ENCODE measurements at regions not wholly inside any gene's neighbourhood (a gene's known extent, or its start where the extent isn't known, plus 50 kb on each side); places are given as distances from the start of the nearest gene placed in this dataset.

- Histone ChIP-seq H3K4me1 (peaks cover 0 to 19% (median 4%) of the 10 kb centered on the region in 4 donors), H3K9me3 (no peaks in the 10 kb centered on the region), H3K27ac (no peak overlapping the region), H3K36me3 (no peaks in the 10 kb centered on the region), H3K27me3 (no peaks in the 10 kb centered on the region), H3K4me3 (no peak overlapping the region)
- intact Hi-C loops (cut with DNase I): no loop called here
- 66% methylated on average over 3 of the region's 3 CpGs for WGBS (ENCODE audit: insufficient coverage, low coverage, low lambda C conversion rate, missing lambda C conversion rate)
- no peak for TF ChIP-seq POLR2A (IDR thresholded peaks at IDR 0.05)
- TF ChIP-seq, protein P1, sequence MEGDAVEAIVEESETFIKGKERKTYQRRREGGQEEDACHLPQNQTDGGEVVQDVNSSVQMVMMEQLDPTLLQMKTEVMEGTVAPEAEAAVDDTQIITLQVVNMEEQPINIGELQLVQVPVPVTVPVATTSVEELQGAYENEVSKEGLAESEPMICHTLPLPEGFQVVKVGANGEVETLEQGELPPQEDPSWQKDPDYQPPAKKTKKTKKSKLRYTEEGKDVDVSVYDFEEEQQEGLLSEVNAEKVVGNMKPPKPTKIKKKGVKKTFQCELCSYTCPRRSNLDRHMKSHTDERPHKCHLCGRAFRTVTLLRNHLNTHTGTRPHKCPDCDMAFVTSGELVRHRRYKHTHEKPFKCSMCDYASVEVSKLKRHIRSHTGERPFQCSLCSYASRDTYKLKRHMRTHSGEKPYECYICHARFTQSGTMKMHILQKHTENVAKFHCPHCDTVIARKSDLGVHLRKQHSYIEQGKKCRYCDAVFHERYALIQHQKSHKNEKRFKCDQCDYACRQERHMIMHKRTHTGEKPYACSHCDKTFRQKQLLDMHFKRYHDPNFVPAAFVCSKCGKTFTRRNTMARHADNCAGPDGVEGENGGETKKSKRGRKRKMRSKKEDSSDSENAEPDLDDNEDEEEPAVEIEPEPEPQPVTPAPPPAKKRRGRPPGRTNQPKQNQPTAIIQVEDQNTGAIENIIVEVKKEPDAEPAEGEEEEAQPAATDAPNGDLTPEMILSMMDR (IDR thresholded peaks at IDR 0.05): no peak
- DNase-seq (no peak), ATAC-seq (no peak)
These were observed 269.1 kb downstream of the SHQ1 start for GRCh38 chr3:72579191-72579580.

GRCh38 chr3:72577190-72577589, 271.1 kb downstream of the SHQ1 start:
- intact Hi-C loops (cut with DNase I): no loop called here
- H3K9me3 ChIP-seq: no peaks in the 10 kb centered on the region
- no peaks in the 10 kb centered on the region for H3K36me3 ChIP-seq
- ATAC-seq (no peak), DNase-seq (no peak)
- H3K4me3 ChIP-seq: no peak overlapping the region
- no peak for TF ChIP-seq POLR2A (IDR thresholded peaks at IDR 0.05)
- H3K4me1 ChIP-seq: peaks cover 0 to 24% (median 8%) of the 10 kb centered on the region in 4 donors
- H3K27me3 ChIP-seq: no peaks in the 10 kb centered on the region
- H3K27ac ChIP-seq: no peak overlapping the region
- 92% methylated on average over 5 of the region's 6 CpGs for WGBS (ENCODE audit: insufficient coverage, low coverage, low lambda C conversion rate, missing lambda C conversion rate)

DNA sequence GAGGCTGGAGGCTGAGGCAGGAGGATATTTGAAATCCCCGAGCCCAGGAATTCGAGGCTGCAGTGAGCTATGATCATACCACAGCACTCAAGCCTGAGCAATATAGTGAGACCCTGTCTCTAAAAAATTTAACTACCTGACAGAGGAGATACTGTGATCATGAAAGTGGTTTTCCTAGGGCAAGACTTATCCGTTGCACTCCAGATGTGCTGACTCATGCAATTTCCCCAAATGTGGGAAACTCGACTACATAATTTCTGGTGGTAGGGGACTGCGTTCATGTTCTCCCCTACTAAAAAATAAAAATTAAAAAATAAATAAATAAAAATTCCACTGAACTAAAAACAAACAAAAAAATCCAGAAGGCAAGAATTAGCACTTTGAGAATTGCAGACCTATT, 271.7 kb downstream of the SHQ1 start:
- ATAC-seq: no peak
- H3K4me3 ChIP-seq: no peak overlapping the region
- TF ChIP-seq, protein P1 (IDR thresholded peaks at IDR 0.05): no peak
- TF ChIP-seq POLR2A (IDR thresholded peaks at IDR 0.05): no peak

DNA sequence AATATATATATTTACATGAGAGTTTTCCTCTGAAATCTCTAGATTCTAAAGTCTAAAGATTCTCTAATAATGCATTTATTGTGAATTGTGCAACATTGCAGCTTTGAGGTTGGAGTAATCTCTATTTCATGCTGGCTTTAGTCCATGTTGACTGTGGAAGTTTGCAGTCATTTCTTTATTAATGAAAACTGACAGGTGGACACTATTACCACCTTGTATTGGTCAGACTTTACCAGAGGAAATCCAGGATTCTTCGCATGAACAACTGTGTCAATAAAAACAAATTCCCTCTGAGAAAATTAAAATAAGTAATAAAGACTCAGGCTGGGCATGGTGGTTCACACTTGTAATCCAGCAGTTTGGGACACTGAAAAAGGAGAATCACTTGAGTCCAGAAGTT, 274.1 kb downstream of the SHQ1 start:
- no peak for DNase-seq
- peaks cover 0 to 36% (median 17%) of the 10 kb centered on the region in 4 donors for H3K4me1 ChIP-seq
- 79% methylated on average over 1 of the region's 1 CpG for WGBS (ENCODE audit: insufficient coverage, low coverage, low lambda C conversion rate, missing lambda C conversion rate)

More for the DNA sequence above, 271.7 kb downstream of the SHQ1 start:
- peaks cover 0 to 25% (median 11%) of the 10 kb centered on the region in 4 donors for H3K4me1 ChIP-seq
- intact Hi-C loops (cut with DNase I): no loop called here
- WGBS (ENCODE audit: insufficient coverage, low coverage, low lambda C conversion rate, missing lambda C conversion rate): 76% methylated on average over 5 of the region's 5 CpGs
- H3K27me3 ChIP-seq: no peaks in the 10 kb centered on the region
- DNase-seq: no peak
- no peaks in the 10 kb centered on the region for H3K36me3 ChIP-seq
- no peak overlapping the region for H3K27ac ChIP-seq
- no peaks in the 10 kb centered on the region for H3K9me3 ChIP-seq

DNA sequence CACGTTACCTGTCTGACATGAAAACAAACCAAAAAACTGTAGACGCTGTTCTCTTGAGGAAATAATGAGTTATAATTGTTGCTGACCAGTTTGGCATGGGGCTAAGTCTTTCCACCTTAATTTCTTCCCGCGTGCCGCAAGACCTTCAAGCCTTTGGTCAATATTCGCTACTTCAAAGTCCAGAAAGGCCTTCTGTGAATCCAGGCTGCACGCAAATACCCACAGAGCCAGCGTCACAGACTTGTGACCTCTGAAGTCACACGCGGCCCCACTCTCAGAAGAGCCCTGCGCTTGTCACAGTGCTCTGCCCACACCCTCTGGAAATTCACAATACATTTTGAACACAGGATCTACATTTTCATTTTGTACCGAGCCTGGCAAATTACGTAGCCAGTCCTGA, 275.2 kb downstream of the SHQ1 start:
- TF ChIP-seq, protein P1 (IDR thresholded peaks at IDR 0.05): no peak
- no peak for TF ChIP-seq POLR2A (IDR thresholded peaks at IDR 0.05)
- intact Hi-C loops (cut with DNase I): no loop called here
- Histone ChIP-seq H3K9me3 (no peaks in the 10 kb centered on the region), H3K36me3 (no peaks in the 10 kb centered on the region), H3K27ac (peak overlapping the region in 1 of 3 donors; percentile 69), H3K27me3 (no peaks in the 10 kb centered on the region), H3K4me1 (peaks cover 0 to 43% (median 18%) of the 10 kb centered on the region in 4 donors), H3K4me3 (no peak overlapping the region)
- WGBS (ENCODE audit: insufficient coverage, low coverage, low lambda C conversion rate, missing lambda C conversion rate): 58% methylated on average over 13 of the region's 13 CpGs
- ATAC-seq: peak in 3 of 4 donors; percentile 26 to 69 (median 43)
- DNase-seq: peak in 1 of 3 donors; percentile 74

More for the DNA sequence above, 274.1 kb downstream of the SHQ1 start:
- no peaks in the 10 kb centered on the region for H3K36me3 ChIP-seq
- no peak overlapping the region for H3K4me3 ChIP-seq
- no peaks in the 10 kb centered on the region for H3K9me3 ChIP-seq
- no peak for TF ChIP-seq POLR2A (IDR thresholded peaks at IDR 0.05)
- TF ChIP-seq, protein P1 (IDR thresholded peaks at IDR 0.05): no peak
- intact Hi-C loops (cut with DNase I): no loop called here
- H3K27me3 ChIP-seq: no peaks in the 10 kb centered on the region
- H3K27ac ChIP-seq: peak overlapping the region in 1 of 3 donors; percentile 69
- peak in 2 of 4 donors; percentile 4 to 16 for ATAC-seq

Data from right lobe of liver (tissue), 6 donors.